Gastrocnemius medialis (tissue), 4 donors: ENCODE measurements at regions not wholly inside any gene's neighbourhood (a gene's known extent, or its start where the extent isn't known, plus 50 kb on each side); places are given as distances from the start of the nearest gene placed in this dataset.

ENCODE experiments used
- POLR2A ChIP-seq, 2 donors: fragments of 450-650 bp; IDR thresholded peaks; one replicate each; pipeline ENCODE4 v1.6.1; 2017; ENCODE audit warnings: antibody characterized with exemption in 2 of 2, mild to moderate bottlenecking in 2 of 2, moderate library complexity in 2 of 2
- TF ChIP-seq, protein P1 (sequence below), 5 experiments: fragments of 450-650 bp in 3 of 5; fragments of 200-600 bp in 2 of 5; sonication (generic) in 2 of 5; IDR thresholded peaks in 4 of 5; conservative IDR thresholded peaks in 1 of 5; 1 replicate in 4 of 5; 2 replicates in 1 of 5; pipeline ENCODE4 v1.5.1; 2016 to 2019; ENCODE audit warnings: antibody characterized with exemption in 5 of 5, mild to moderate bottlenecking in 3 of 5, moderate library complexity in 3 of 5

DNA sequence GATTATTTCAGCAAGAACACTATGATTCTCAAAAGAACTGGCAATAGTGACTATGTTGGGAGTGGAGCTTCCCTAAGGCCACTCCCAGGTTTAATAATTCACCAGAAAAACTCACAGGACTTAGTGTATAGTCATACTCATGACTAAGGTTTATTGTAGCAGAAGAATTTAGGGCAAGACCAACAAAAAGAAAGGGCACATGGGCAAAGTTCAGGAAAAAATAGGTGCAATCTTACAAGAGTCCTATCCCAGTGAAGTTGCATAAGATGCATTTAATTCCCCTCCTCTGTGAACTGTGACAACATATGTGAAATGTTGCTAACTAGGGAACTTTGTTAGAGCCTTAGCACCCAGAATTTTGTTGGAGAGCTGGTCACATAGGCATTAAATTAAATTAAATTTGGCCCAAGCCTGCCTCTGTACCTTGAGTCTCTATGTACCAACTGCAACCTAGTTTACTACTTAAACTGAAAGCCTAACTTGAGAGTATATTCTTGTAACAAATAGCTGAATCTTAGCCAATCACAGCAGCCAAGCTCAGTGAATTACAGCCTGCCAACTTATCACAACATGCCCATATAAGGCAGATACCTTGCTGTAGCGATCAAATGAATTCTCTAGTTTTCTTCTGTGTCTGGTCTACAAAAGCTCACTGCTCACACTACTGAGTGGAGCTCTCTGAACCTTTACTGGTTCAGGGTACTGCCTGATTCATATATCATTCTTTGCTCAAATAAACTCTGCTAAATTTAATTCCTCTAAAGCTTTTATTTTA is 386.2 kb upstream of the ARHGEF26 start:
- TF ChIP-seq, protein P1, sequence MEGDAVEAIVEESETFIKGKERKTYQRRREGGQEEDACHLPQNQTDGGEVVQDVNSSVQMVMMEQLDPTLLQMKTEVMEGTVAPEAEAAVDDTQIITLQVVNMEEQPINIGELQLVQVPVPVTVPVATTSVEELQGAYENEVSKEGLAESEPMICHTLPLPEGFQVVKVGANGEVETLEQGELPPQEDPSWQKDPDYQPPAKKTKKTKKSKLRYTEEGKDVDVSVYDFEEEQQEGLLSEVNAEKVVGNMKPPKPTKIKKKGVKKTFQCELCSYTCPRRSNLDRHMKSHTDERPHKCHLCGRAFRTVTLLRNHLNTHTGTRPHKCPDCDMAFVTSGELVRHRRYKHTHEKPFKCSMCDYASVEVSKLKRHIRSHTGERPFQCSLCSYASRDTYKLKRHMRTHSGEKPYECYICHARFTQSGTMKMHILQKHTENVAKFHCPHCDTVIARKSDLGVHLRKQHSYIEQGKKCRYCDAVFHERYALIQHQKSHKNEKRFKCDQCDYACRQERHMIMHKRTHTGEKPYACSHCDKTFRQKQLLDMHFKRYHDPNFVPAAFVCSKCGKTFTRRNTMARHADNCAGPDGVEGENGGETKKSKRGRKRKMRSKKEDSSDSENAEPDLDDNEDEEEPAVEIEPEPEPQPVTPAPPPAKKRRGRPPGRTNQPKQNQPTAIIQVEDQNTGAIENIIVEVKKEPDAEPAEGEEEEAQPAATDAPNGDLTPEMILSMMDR (IDR thresholded peaks at IDR 0.05 in 4 of 5, conservative IDR thresholded peaks at IDR 0.05 in 1 of 5) = no peak
- no peak for TF ChIP-seq POLR2A (IDR thresholded peaks at IDR 0.05)
